ENCODE measurements at regions not wholly inside any gene's neighbourhood (a gene's known extent, or its start where the extent isn't known, plus 50 kb on each side); places are given as distances from the start of the nearest gene placed in this dataset.
"Not testable (repeated sequence)": the region's sequence is repeated elsewhere in the genome, so short reads cannot be mapped to it uniquely, and the experiment has no call there.

DNA sequence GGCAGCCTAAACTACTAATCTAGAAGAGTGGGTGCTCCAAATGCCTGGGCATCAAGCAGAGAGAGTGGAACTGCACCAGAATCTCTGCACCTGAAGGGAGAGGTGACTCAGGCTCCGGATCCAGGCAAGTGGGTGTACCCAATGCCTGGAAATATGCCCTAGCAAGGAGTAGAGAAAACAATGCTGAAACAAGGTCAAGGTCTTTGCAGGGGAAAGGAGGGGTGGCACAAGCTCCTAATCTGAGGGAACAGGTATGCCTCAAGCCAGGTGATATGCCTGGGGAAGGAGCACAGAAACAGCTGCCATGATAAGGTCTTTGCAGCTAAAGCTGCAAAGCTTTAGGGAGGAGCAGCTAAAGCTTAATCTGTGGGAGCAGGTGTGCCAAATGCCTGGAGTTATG lies 136.0 kb upstream of the KITLG start:
- H3F3A ChIP-seq (ENCODE audit: control insufficient read depth, insufficient read depth): no peaks in the 10 kb centered on the region
- no peak overlapping the region for H3K4me2 ChIP-seq (ENCODE audit: low read length)
- no peaks in the 10 kb centered on the region for H3K27me3 ChIP-seq (ENCODE audit: control insufficient read depth, low read length)
- no peaks in the 10 kb centered on the region for H3K36me3 ChIP-seq (ENCODE audit: control insufficient read depth, low read length)
- TF ChIP-seq, protein P1, sequence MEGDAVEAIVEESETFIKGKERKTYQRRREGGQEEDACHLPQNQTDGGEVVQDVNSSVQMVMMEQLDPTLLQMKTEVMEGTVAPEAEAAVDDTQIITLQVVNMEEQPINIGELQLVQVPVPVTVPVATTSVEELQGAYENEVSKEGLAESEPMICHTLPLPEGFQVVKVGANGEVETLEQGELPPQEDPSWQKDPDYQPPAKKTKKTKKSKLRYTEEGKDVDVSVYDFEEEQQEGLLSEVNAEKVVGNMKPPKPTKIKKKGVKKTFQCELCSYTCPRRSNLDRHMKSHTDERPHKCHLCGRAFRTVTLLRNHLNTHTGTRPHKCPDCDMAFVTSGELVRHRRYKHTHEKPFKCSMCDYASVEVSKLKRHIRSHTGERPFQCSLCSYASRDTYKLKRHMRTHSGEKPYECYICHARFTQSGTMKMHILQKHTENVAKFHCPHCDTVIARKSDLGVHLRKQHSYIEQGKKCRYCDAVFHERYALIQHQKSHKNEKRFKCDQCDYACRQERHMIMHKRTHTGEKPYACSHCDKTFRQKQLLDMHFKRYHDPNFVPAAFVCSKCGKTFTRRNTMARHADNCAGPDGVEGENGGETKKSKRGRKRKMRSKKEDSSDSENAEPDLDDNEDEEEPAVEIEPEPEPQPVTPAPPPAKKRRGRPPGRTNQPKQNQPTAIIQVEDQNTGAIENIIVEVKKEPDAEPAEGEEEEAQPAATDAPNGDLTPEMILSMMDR (IDR thresholded peaks at IDR 0.05; ENCODE audit: low read depth, low read length, poor library complexity, severe bottlenecking): no peak
- TF ChIP-seq EZH2phosphoT487 (IDR thresholded peaks at IDR 0.05; ENCODE audit: borderline replicate concordance, low read length): no peak
- no peaks in the 10 kb centered on the region for H3K4me1 ChIP-seq (ENCODE audit: control insufficient read depth, low read length)
- no peak overlapping the region for H3K4me3 ChIP-seq (ENCODE audit: low read length)
- no peaks in the 10 kb centered on the region for H4K20me1 ChIP-seq (ENCODE audit: control insufficient read depth, insufficient read depth, low read depth, low read length)
- H3K79me2 ChIP-seq (ENCODE audit: control insufficient read depth, low read length): no peaks in the 10 kb centered on the region
- no peaks in the 10 kb centered on the region for H3K9me2 ChIP-seq (replicated peaks; ENCODE audit: control insufficient read depth, low read length)
- no peak overlapping the region for H3K27ac ChIP-seq (ENCODE audit: low read depth, low read length)
- H3K9me3 ChIP-seq (ENCODE audit: control insufficient read depth, insufficient read depth, low read length): no peaks in the 10 kb centered on the region

DNA sequence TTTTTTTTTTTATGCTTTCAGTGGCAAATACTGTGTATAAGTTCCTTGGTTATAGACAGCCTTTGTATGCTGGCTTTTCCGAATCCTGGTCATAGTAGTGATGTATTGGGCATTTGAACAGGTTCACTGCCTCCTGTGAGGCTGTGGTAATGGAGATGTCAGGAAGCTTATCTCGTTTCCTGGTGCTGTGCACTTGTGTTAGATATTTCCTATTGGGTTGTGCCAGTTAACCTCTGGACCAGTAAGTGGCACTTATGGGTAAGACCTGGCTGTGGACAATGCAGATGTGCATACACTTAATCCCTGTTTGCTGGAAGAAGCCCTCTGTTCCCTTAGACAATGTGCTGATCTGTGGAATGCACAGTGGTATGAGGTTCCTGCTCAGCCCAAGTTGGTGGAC lies 135.4 kb upstream of the KITLG start:
- Histone ChIP-seq H3K27me3 (ENCODE audit: control insufficient read depth, low read length) (no peaks in the 10 kb centered on the region), H3K27ac (ENCODE audit: low read depth, low read length) (no peak overlapping the region), H3F3A (ENCODE audit: control insufficient read depth, insufficient read depth) (no peaks in the 10 kb centered on the region), H3K4me1 (ENCODE audit: control insufficient read depth, low read length) (no peaks in the 10 kb centered on the region), H4K20me1 (ENCODE audit: control insufficient read depth, insufficient read depth, low read depth, low read length) (no peaks in the 10 kb centered on the region), H3K9me3 (ENCODE audit: control insufficient read depth, insufficient read depth, low read length) (no peaks in the 10 kb centered on the region), H3K4me2 (ENCODE audit: low read length) (no peak overlapping the region), H3K36me3 (ENCODE audit: control insufficient read depth, low read length) (no peaks in the 10 kb centered on the region), H3K9me2 (replicated peaks; ENCODE audit: control insufficient read depth, low read length) (no peaks in the 10 kb centered on the region), H3K79me2 (ENCODE audit: control insufficient read depth, low read length) (no peaks in the 10 kb centered on the region), H3K4me3 (ENCODE audit: low read length) (no peak overlapping the region)
- TF ChIP-seq, protein P1 (IDR thresholded peaks at IDR 0.05; ENCODE audit: low read depth, low read length, poor library complexity, severe bottlenecking): no peak
- no peak for TF ChIP-seq EZH2phosphoT487 (IDR thresholded peaks at IDR 0.05; ENCODE audit: borderline replicate concordance, low read length)

GRCh38 chr12:88714263-88714882 lies 134.1 kb upstream of the KITLG start:
- H4K20me1 ChIP-seq (ENCODE audit: control insufficient read depth, insufficient read depth, low read depth, low read length); H3K9me3 ChIP-seq (ENCODE audit: control insufficient read depth, insufficient read depth, low read length); H3K4me3 ChIP-seq (ENCODE audit: low read length); H3K79me2 ChIP-seq (ENCODE audit: control insufficient read depth, low read length); H3K4me2 ChIP-seq (ENCODE audit: low read length); H3K9me2 ChIP-seq (replicated peaks; ENCODE audit: control insufficient read depth, low read length); H3K27ac ChIP-seq (ENCODE audit: low read depth, low read length); H3F3A ChIP-seq (ENCODE audit: control insufficient read depth, insufficient read depth); H3K4me1 ChIP-seq (ENCODE audit: control insufficient read depth, low read length); H3K36me3 ChIP-seq (ENCODE audit: control insufficient read depth, low read length); H3K27me3 ChIP-seq (ENCODE audit: control insufficient read depth, low read length): not testable (repeated sequence)

GRCh38 chr12:88707800-88708199 lies 127.5 kb upstream of the KITLG start:
- Histone ChIP-seq H3K4me2 (ENCODE audit: low read length) (no peak overlapping the region), H3K4me3 (ENCODE audit: low read length) (no peak overlapping the region), H3K4me1 (ENCODE audit: control insufficient read depth, low read length) (no peaks in the 10 kb centered on the region), H3K36me3 (ENCODE audit: control insufficient read depth, low read length) (no peaks in the 10 kb centered on the region), H3F3A (ENCODE audit: control insufficient read depth, insufficient read depth) (no peaks in the 10 kb centered on the region), H3K79me2 (ENCODE audit: control insufficient read depth, low read length) (no peaks in the 10 kb centered on the region), H4K20me1 (ENCODE audit: control insufficient read depth, insufficient read depth, low read depth, low read length) (no peaks in the 10 kb centered on the region), H3K9me2 (replicated peaks; ENCODE audit: control insufficient read depth, low read length) (no peaks in the 10 kb centered on the region), H3K9me3 (ENCODE audit: control insufficient read depth, insufficient read depth, low read length) (no peaks in the 10 kb centered on the region), H3K27ac (ENCODE audit: low read depth, low read length) (no peak overlapping the region), H3K27me3 (ENCODE audit: control insufficient read depth, low read length) (no peaks in the 10 kb centered on the region)
- TF ChIP-seq, protein P1 (IDR thresholded peaks at IDR 0.05; ENCODE audit: low read depth, low read length, poor library complexity, severe bottlenecking): no peak
- TF ChIP-seq EZH2phosphoT487 (IDR thresholded peaks at IDR 0.05; ENCODE audit: borderline replicate concordance, low read length): no peak

Data from DOHH2 (cell line).